GM19240 (cell line): ENCODE measurements at regions not wholly inside any gene's neighbourhood (a gene's known extent, or its start where the extent isn't known, plus 50 kb on each side); places are given as distances from the start of the nearest gene placed in this dataset.
"Not testable (repeated sequence)": the region's sequence is repeated elsewhere in the genome, so short reads cannot be mapped to it uniquely, and the experiment has no call there.

Experiments
- DNase-seq: peaks from one replicate; pipeline ENCODE4 v3.0.0; 2011; ENCODE audit warnings: low spot score; ENCODE audit not compliant: insufficient read length

- DNase-seq, result no peak
Measured at GRCh38 chr2:187867165-187867564, 312.9 kb upstream of the TFPI start.

DNA sequence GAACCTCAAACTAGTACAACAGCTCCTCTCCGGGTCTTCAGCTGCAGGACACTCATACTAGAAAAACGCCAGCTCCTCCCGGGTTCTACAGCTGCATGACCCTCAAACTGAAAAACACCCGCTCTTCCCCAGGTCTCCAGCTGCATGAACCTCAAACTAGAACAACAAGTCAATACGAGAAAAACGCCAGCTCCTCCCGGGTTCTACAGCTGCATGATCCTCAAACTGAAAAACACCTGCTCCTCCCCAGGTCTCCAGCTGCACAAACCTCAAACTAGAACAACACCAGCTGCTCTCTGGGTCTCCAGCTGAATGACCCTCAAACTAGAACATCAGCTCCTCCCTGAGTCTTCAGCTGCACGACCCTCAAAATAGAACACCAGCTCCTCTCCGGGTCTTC, 315.0 kb upstream of the TFPI start:
- no peak for DNase-seq

GRCh38 chr2:187871506-187871905, 317.3 kb upstream of the TFPI start:
- no peak for DNase-seq

GRCh38 chr2:187873132-187873531, 318.9 kb upstream of the TFPI start:
- DNase-seq, result no peak

DNA sequence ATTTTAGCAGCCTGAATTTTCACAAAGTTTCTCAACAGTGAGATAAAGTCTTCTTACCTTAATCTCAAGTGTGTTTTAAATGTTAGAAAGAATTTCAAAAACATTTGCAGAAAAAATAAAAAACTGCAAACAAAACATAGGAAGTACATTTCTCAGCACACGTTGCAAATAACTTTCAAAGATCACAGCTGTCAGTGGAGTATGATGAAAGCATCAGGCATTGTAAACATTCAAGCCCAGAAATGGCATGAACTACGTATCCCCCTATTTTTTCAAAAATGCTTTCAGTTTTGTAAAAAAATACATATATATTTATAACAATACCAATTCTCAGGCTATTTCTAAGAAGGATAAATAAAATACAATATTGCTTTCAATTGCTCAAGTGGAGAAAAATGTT, 320.6 kb upstream of the TFPI start:
- DNase-seq, result no peak

DNA sequence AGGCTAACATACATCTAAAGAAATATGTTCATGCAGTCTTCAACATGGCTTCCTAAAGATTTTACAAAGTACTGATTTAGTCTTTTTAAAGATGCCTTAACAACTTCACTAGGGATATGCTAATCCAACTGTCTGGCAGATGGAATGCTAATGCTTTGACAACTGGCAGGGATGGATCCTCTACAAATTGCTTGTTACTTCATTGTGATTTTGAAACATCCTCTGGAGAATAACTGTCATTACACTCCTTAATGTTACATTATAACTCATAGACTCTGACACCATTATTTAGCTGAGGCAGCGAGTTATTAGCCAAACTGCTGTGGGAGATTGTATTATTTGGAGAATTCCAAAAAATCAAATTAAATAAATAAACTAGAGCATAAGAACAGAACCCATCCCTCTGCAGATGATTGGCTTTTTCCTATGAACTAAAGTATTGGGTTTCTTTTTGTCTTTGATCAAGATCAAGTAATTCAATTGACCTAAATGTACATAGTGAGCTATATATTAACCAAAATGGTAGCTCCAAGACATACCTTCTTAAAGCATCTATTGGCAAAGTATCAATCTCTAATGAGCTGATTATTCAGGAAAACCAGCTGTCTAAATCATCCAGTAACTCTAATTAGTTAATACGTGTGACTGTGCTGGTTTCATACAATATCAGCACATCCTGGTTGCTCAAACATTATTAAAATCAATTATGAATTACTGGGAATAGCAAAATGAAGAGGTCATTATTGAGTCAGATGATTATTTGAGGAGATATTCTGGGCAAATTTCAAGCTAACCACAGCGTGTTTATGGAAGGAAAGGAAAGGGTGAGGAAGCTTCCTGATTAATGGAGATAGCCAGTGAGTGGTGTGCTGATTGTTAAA, 321.3 kb upstream of the TFPI start:
- no peak for DNase-seq

GRCh38 chr2:187876554-187876953, 322.3 kb upstream of the TFPI start:
- DNase-seq, result no peak

- DNase-seq, result no peak
Measured at GRCh38 chr2:187877391-187877790, 323.2 kb upstream of the TFPI start.

DNA sequence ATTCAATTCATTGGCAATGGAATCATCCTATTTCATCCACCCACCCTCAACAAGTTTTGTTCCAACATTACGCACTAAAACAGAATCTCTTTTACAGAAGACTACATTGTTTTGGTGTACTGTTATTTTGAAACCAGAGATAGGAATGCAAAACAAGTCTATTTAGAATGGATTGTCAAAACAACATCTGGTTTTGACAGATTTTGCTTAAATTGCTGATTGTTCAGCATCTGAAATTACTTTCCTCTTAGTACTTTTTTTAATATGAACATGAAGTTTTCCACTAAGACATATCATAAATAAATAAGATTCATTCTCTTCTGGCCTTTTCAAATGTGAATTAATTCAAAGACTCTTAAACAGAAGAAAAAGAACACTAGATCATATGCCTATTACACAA, 323.9 kb upstream of the TFPI start:
- DNase-seq, result no peak

GRCh38 chr2:187879491-187879890, 325.3 kb upstream of the TFPI start:
- DNase-seq, result no peak

GRCh38 chr2:187884003-187884402, 329.8 kb upstream of the TFPI start:
- DNase-seq, result no peak

GRCh38 chr2:187890690-187891089, 336.5 kb upstream of the TFPI start:
- no peak for DNase-seq

DNA sequence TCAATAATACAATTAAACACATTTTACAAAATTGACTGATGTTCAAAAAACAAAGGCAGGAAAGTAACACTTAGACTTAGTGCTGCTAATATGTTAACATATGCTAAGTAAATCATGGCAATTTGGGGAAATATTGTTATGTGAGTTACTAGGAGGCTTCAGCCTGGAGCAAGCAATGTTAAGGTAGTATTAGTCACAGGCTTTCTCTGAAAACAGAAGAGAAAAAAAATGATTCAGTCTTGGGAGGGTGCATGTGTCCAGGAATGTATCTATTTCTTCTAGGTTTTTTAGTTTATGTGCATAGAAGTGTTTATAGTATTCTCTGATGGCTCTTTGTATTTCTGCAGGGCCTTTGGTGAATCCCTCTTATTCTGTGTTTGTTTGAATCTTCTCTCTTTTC, 345.8 kb upstream of the TFPI start:
- no peak for DNase-seq

DNA sequence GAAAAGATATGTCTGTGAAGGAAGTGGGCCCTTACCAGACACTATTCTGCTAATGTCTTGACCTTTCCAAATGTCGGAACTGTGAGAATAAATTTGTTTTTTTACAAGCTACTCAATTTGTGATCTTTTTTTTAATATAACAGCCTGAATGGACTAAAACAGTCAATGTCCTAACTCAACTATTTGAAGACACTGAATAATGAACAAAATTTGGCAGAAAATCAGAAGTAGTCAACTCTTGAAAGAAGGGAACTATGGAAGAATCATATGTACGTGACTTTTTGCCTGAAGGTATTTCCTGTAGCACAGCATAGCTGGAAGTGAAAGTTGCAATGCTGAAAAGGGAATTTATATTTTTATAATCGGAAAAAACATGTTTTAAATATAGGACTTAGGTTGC, 351.8 kb upstream of the TFPI start:
- no peak for DNase-seq

DNA sequence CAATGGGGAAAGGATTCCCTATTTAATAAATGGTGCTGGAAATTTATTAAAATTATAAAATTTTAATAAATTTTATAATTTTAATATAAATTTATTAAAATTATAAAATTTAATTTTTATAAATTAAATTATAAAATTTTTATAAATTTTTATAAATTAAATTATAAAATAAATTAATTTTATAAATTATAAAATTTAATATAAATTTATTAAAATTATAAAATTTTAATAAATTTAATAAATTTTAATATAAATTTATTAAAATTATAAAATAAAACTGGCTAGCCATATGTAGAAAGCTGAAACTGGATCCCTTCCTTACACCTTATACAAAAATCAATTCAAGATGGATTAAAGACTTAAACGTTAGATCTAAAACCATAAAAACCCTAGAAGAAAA, 356.7 kb upstream of the TFPI start:
- not testable (repeated sequence) for DNase-seq

DNA sequence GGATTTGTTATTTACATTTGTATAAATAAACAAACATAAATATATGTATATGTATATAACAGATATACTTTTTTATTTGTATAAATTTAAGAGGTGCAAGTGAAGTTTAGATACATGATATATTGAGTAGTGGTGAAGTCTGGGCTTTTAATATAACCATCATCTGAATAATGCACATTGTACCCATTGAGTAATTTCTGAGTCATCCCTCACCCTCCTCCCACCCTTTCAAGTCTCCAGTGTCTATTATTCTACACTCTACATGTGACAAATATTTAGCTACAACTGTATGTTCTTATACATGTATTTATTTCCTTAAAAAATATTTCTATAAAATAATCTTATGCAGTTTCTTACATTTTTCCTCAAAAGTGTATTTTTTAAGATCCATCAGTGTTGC, 358.7 kb upstream of the TFPI start:
- no peak for DNase-seq

DNA sequence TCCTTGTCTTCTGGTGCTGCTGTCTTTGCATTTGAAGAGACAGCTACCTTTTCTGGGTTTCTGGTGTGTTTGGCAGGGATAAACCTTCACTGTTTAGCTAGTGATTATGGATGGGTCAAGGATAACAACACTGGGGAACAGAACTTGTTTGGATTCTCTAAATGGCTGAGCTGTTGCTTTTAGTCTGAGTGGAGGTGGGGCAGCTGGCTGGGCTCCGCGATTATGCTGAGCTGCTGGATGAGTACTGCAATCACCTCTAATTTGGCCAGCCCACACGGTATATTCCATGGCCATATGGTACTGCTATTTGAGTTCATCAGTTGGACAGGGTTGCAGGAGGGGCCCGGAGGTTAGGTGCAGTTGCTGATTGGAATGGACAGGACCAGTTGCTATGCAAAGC, 361.6 kb upstream of the TFPI start:
- no peak for DNase-seq

- DNase-seq, result no peak
Measured at GRCh38 chr2:187916799-187917198, 362.6 kb upstream of the TFPI start.

DNA sequence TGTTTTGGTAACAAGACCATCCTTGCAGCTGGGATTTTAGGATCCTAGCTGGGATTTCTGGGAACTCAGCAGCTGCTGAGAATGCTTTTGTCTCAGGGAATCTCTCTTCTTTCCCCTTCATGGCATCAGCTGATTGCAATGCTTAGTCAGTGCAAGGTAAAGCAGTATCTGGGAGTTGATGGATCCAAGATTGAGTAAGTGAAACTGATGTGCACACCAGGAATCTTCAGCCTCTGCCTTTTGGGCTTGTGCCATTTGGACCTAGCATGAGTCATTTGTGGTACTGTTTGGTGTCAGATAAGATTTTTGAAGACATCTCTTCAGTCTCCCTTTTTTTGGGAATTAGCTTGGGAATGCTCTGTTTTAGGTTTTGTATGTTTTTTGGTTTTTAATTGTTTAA, 363.3 kb upstream of the TFPI start:
- no peak for DNase-seq

DNA sequence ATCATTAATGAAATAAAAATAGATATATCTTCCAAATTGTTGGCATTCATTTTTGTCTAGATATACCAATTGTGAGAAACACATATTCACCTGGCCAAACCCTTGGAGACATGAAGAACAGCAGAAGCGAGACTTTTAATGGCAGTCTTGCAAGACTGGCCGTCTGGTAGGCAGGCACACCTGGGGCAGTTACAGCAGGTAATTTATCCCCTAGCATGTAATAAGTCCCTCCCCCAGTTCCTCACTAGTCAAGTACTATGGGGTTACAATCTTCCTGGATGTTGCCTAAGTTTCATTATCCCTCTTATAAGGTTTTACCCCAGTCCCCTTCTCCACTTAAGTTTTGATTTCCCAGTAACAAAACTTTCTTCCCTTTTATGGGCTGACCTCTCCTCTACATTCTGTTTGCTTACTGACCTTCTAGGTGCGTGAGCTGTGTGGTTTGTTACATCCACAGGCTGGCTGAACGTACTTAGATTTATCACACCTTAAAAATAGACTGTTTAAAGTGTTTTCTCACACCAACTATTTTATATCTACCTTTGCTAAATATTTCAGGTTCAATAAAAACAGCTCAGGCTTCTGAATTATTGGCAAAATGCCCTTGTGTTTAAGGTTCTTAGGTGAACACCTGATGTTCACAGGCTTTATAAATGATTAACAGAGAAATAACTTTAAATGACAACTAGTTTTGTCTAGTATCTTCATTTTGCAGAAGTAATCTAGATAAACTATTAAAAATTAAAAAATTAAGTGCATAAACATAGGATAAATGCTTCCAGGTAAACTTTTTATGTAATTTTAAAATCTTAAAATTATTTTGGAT, 365.0 kb upstream of the TFPI start:
- no peak for DNase-seq

DNA sequence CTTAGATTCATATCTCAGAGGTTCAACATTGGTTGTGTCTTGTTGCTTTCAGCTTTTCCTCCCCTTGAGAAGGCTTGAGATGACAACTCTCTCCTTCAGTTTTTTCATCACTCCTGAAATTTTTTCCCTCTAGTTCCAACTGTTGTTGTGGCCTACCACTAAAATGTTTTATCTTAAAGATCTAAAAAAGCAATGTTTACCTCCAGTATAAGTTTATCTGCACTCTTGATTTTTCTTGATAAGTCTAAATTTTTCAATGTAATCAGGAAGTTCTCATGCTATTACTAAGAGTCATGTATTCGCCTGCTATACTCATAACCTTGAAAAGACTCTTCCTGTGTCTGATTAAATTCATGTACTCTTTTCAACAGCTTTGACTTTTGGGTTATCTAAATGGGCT, 366.3 kb upstream of the TFPI start:
- DNase-seq, result no peak

- DNase-seq, result no peak
Measured at GRCh38 chr2:187922846-187923245, 368.6 kb upstream of the TFPI start.

DNA sequence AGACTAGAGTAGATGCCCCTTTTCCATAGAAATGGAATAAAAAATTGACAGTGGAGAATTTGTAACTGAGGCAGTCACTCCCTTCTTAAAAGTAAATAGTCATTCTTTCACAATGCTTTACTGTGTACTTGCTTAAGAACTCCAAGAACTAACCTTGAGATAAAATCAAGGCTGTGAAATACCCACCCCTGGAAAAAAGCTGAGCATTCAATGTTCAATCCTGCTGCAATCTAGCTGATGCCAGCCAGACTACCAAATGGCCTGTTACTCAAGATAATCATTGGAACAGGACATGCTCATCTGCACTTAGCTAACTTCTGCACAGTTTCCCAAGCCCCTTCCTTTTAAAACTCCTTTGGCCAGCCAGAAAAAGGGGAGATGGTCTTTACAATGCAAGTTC, 367.4 kb upstream of the GULP1 start:
- DNase-seq, result no peak
